Epithelial cell of esophagus (primary cell): ENCODE measurements at regions not wholly inside any gene's neighbourhood (a gene's known extent, or its start where the extent isn't known, plus 50 kb on each side); places are given as distances from the start of the nearest gene placed in this dataset.

Source experiments
- DNase-seq: peaks from one replicate; pipeline ENCODE4 v3.0.0; 2010; ENCODE audit warnings: low read depth
- H3K4me3 ChIP-seq: 2 replicates; pipeline ENCODE4 v1.5.1; 2011; ENCODE audit warnings: mild to moderate bottlenecking, low read length, control low read depth
- TF ChIP-seq, protein P1 (sequence below): IDR thresholded peaks from 2 replicates; pipeline ENCODE4 v1.5.1; 2011; ENCODE audit warnings: low read depth, mild to moderate bottlenecking, low read length, control low read depth, inconsistent platforms; ENCODE audit not compliant: insufficient read depth; ENCODE audit errors: missing control alignments

DNA sequence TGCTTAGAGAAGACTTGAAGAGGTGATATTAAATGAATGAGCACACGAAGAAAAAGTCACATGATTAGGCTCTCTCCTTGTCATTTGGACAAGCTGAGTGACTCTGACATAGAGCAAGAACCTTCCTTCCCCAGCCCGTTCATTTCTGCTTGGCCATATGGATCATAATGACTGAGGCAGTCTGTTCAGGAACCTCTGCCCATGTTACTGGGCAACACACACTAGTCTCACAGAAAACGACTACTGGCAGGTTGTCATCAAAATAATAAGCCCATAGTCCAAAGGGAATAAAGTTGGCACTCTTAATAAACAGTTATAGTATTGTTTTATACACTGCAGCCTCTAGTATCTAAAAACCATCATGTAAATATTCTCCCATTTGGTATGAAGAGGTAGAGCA is 635.0 kb downstream of the REEP3 start:
- no peak overlapping the region for H3K4me3 ChIP-seq
- TF ChIP-seq, protein P1, sequence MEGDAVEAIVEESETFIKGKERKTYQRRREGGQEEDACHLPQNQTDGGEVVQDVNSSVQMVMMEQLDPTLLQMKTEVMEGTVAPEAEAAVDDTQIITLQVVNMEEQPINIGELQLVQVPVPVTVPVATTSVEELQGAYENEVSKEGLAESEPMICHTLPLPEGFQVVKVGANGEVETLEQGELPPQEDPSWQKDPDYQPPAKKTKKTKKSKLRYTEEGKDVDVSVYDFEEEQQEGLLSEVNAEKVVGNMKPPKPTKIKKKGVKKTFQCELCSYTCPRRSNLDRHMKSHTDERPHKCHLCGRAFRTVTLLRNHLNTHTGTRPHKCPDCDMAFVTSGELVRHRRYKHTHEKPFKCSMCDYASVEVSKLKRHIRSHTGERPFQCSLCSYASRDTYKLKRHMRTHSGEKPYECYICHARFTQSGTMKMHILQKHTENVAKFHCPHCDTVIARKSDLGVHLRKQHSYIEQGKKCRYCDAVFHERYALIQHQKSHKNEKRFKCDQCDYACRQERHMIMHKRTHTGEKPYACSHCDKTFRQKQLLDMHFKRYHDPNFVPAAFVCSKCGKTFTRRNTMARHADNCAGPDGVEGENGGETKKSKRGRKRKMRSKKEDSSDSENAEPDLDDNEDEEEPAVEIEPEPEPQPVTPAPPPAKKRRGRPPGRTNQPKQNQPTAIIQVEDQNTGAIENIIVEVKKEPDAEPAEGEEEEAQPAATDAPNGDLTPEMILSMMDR: no peak
- DNase-seq: no peak

DNA sequence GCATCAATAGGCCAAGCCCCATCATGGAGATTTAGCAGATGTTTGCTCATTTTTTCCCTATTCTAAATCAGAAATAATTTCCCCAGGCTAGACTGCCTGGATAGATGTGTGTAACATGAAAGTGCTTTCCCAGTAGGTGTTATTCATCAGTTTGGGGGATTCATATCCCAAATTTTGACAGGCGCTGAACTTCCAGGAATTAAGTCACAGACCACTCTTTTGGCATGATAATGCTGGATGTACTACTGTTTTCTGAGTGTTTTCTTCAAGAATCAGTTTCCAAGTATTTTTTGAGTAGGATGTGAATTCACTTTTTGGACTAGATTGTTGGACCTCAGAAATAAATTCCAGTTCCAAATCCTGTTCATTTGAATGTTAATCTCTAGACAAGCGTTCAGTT is 637.4 kb downstream of the REEP3 start:
- TF ChIP-seq, protein P1: no peak
- no peak for DNase-seq

DNA sequence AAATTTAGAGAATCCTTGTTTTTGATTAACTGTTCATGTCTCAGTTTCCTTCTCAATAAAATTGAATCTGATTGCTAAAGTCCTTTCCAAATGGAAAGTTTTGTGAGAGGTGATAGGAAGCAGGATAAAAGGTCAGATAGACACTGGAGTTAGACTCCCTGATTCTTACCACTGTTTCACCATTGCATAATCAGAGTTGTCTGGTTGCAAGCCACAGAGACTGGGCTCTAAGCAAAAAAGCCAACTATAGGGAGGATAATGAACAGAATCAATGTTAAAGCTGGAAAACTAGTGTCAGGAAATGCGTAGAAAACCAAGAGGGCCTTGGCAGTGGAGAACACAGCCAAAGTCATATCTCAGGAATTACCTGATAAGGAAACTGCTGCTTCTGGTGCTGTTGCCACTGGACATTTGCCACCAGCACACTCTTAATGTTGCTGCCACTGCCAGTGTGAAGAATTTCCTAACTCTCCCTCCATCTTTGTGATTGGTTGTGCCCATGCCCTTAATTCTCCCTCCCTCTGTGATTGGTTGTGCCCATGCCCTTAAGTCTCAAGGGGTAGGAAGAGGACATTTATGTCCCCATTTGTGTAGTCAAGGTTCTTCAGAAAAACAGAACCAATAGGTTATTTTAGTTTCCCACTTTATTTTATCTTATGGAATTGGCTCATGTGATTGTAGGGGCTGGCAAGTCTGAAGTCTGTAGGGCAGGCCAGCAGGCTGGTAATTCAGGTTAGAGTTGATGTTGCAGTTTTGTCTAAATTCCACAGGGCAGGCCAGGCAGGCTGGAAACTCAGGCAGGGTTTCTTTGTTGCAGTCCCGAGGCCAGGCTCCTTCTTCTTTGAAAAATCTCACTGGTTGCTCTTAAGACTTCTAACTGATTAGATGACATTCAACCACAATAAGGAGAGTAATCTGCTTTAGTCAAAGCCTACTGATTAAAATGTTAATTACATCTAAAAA is 639.0 kb downstream of the REEP3 start:
- TF ChIP-seq, protein P1: no peak
- DNase-seq: no peak
- no peak overlapping the region for H3K4me3 ChIP-seq

More for the DNA sequence above, 637.4 kb downstream of the REEP3 start:
- H3K4me3 ChIP-seq: no peak overlapping the region

DNA sequence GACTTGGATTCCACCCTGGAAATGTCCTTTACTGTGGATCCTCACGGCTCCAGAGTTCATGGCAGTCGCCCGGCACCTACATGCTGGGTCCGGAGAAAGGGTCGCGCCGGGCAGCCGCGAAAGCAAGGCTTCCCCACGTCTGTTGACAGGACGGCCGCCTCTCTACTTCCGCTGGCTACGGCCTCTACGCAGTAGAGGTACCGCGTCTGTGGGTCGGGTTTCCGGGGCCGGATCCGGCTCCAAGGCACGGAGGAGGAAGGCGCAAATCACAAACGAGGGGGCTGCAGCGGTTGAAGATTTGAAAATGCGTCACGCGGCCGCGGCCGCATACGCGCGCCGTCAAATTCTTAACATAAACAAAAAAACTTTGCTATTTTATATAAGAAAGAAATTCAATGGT is 649.6 kb downstream of the REEP3 start:
- TF ChIP-seq, protein P1: no peak
- DNase-seq: no peak

DNA sequence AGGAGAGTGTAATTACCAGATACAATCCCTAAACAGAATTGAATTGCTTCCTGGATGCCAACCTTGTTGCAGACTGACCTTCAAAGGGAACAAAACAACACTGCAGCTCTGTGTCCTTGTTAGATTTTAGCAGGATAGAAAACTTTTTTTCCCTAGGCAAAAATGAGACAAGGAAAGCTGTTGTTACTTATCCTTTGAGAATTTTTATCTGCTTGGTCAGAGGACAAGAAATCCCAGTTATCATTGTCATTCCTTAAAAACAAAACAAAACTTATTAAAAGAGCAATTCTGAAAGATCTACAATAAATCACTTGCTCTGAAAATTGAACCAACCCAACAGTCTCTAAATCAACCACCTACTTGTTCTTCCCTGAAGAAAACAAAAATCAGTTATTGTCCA is 652.6 kb downstream of the REEP3 start:
- no peak for DNase-seq
- H3K4me3 ChIP-seq: no peak overlapping the region
- TF ChIP-seq, protein P1: no peak

More for the DNA sequence above, 649.6 kb downstream of the REEP3 start:
- H3K4me3 ChIP-seq: no peak overlapping the region

DNA sequence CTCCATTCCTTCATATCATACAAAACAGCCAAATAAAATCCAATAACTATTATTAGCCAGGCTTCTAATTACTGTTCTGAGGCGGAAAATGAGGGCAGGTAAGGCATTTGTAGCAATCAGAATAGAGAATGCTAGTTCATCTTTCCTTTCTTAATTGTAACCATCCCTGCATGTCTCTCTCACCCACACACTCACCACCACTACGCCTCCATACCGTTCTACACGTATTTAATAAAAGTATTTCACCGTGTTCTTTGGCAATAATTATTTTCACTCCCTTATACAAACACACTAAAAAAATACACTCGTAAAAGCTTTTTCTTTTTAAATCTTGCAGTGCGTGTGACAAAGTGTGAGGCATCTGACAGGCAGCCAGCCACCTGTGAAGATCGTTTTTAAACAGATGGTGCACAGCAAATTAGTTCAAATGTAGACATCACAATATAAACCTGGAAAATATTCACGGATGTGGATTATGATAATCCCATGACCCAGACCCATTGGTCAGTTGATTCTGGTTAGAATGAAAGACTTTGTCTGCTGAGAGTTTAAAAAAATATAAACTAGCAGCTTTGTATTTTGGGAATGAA is 653.6 kb downstream of the REEP3 start:
- no peak for DNase-seq
- H3K4me3 ChIP-seq: no peak overlapping the region
- TF ChIP-seq, protein P1: no peak
